ENCODE measurements at regions not wholly inside any gene's neighbourhood (a gene's known extent, or its start where the extent isn't known, plus 50 kb on each side); places are given as distances from the start of the nearest gene placed in this dataset.

DNA sequence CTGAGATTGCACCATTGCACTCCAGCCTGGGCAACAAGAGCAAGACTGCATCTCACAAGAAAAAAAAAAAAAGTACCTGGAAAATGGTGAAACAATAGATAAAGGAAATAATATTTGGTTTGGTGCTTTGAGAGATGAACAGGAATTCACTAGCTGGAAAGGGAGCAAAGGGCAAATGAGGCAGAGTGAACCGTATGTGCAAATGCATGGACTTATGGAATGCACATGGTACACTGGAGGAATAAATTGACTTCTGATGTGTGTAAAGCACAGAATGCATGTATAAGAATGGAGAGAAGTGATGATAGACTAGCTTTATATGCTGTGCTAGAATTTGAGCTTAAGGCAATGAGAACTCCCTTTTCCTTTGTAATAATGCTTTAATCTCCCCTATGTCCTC lies 413.3 kb downstream of the SPRY1 start:
- Histone ChIP-seq H3K9ac (ENCODE audit: low read depth, low read length, poor library complexity) (no peak overlapping the region), H2BK120ac (ENCODE audit: low read depth, low read length) (no peak overlapping the region), H2AFZ (ENCODE audit: low read length) (no peak overlapping the region), H3K27me3 (ENCODE audit: control insufficient read depth in 3 of 3, insufficient read depth in 3 of 3, low read depth in 1 of 3, low read length in 3 of 3) (no peaks in the 10 kb centered on the region), H3K36me3 (replicated peaks in 1 of 2; ENCODE audit: control insufficient read depth in 2 of 2, insufficient read depth in 2 of 2, low read length in 2 of 2) (no peaks in the 10 kb centered on the region), H3K4ac (ENCODE audit: low read length) (no peak overlapping the region), H3K79me1 (ENCODE audit: low read depth, low read length) (no peaks in the 10 kb centered on the region), H3K14ac (ENCODE audit: low read length) (no peak overlapping the region), H2BK12ac (ENCODE audit: low read length) (no peak overlapping the region), H4K8ac (ENCODE audit: low read depth, low read length) (no peak overlapping the region), H2AK5ac (ENCODE audit: low read depth, low read length) (no peak overlapping the region), H3K23ac (ENCODE audit: low read depth, low read length, poor library complexity) (no peak overlapping the region), H4K91ac (ENCODE audit: low read depth, low read length, poor library complexity) (no peak overlapping the region), H2BK5ac (ENCODE audit: low read length) (no peak overlapping the region), H2BK15ac (ENCODE audit: low read length) (no peak overlapping the region), H3K18ac (ENCODE audit: low read length) (no peak overlapping the region), H3K4me1 (ENCODE audit: control insufficient read depth in 2 of 2, insufficient read depth in 1 of 2, low read depth in 1 of 2, low read length in 2 of 2) (peaks cover 0 to 1% of the 10 kb centered on the region in 2 donors), H3K4me3 (ENCODE audit: low read length in 2 of 2) (no peak overlapping the region), H3K9me3 (replicated peaks in 1 of 2; ENCODE audit: control insufficient read depth in 2 of 2, insufficient read depth in 1 of 2, low read depth in 1 of 2, low read length in 2 of 2) (peaks cover 0 to 2% of the 10 kb centered on the region in 2 donors), H3K4me2 (ENCODE audit: insufficient read depth, low read length, poor library complexity, severe bottlenecking) (no peak overlapping the region), H3K27ac (replicated peaks; ENCODE audit: low read length) (no peak overlapping the region)
- no peak for DNase-seq (ENCODE audit: low spot score)
- no CpG with 5 or more reads among the region's 1 CpG for WGBS, 2 donors (ENCODE audit: extremely low coverage in 2 of 2, insufficient read length in 2 of 2, insufficient replicate concordance in 1 of 2)

DNA sequence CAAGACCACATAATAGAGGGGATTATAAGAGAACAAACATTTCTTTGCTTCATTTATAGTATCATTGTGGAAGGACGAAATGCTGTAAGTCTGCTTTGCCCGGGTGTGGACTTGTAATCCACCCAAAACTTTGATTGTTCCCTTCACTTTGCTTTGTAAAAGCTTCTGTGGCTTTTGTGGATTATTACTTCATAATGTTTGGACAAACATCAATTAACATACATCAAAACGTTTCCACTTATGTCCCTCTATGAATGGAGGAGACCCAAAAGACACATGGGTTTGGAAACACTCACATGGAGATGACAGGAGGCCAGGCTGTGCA lies 415.4 kb downstream of the SPRY1 start:
- Histone ChIP-seq H3K79me1 (ENCODE audit: low read depth, low read length) (no peaks in the 10 kb centered on the region), H2BK5ac (ENCODE audit: low read length) (no peak overlapping the region), H2BK12ac (ENCODE audit: low read length) (no peak overlapping the region), H3K4me2 (ENCODE audit: insufficient read depth, low read length, poor library complexity, severe bottlenecking) (no peak overlapping the region), H4K8ac (ENCODE audit: low read depth, low read length) (no peak overlapping the region), H3K23ac (ENCODE audit: low read depth, low read length, poor library complexity) (no peak overlapping the region), H2AK5ac (ENCODE audit: low read depth, low read length) (no peak overlapping the region), H3K4ac (ENCODE audit: low read length) (no peak overlapping the region), H2AFZ (ENCODE audit: low read length) (no peak overlapping the region), H4K91ac (ENCODE audit: low read depth, low read length, poor library complexity) (no peak overlapping the region), H3K4me1 (ENCODE audit: control insufficient read depth in 2 of 2, insufficient read depth in 1 of 2, low read depth in 1 of 2, low read length in 2 of 2) (peaks cover 0 to 1% of the 10 kb centered on the region in 2 donors), H3K4me3 (ENCODE audit: low read length in 2 of 2) (no peak overlapping the region), H2BK15ac (ENCODE audit: low read length) (no peak overlapping the region), H3K9ac (ENCODE audit: low read depth, low read length, poor library complexity) (no peak overlapping the region), H3K18ac (ENCODE audit: low read length) (no peak overlapping the region), H3K36me3 (replicated peaks in 1 of 2; ENCODE audit: control insufficient read depth in 2 of 2, insufficient read depth in 2 of 2, low read length in 2 of 2) (no peaks in the 10 kb centered on the region), H3K27me3 (ENCODE audit: control insufficient read depth in 3 of 3, insufficient read depth in 3 of 3, low read depth in 1 of 3, low read length in 3 of 3) (no peaks in the 10 kb centered on the region), H3K27ac (replicated peaks; ENCODE audit: low read length) (no peak overlapping the region), H2BK120ac (ENCODE audit: low read depth, low read length) (no peak overlapping the region), H3K14ac (ENCODE audit: low read length) (no peak overlapping the region), H3K9me3 (replicated peaks in 1 of 2; ENCODE audit: control insufficient read depth in 2 of 2, insufficient read depth in 1 of 2, low read depth in 1 of 2, low read length in 2 of 2) (peaks cover 0 to 3% of the 10 kb centered on the region in 2 donors)
- no CpG with 5 or more reads among the region's 3 CpGs for WGBS, 2 donors (ENCODE audit: extremely low coverage in 2 of 2, insufficient read length in 2 of 2, insufficient replicate concordance in 1 of 2)
- DNase-seq (ENCODE audit: low spot score), result no peak

- no peak overlapping the region for H3K4ac ChIP-seq (ENCODE audit: low read length)
- H2AFZ ChIP-seq (ENCODE audit: low read length), result no peak overlapping the region
- H3K4me3 ChIP-seq (ENCODE audit: low read length in 2 of 2), result no peak overlapping the region
- peaks cover 0 to 1% of the 10 kb centered on the region in 2 donors for H3K4me1 ChIP-seq (ENCODE audit: control insufficient read depth in 2 of 2, insufficient read depth in 1 of 2, low read depth in 1 of 2, low read length in 2 of 2)
- no peak overlapping the region for H3K23ac ChIP-seq (ENCODE audit: low read depth, low read length, poor library complexity)
- H3K27me3 ChIP-seq (ENCODE audit: control insufficient read depth in 3 of 3, insufficient read depth in 3 of 3, low read depth in 1 of 3, low read length in 3 of 3), result no peaks in the 10 kb centered on the region
- H3K9ac ChIP-seq (ENCODE audit: low read depth, low read length, poor library complexity), result no peak overlapping the region
- H4K8ac ChIP-seq (ENCODE audit: low read depth, low read length), result no peak overlapping the region
- H3K79me1 ChIP-seq (ENCODE audit: low read depth, low read length), result no peaks in the 10 kb centered on the region
- no peak overlapping the region for H2AK5ac ChIP-seq (ENCODE audit: low read depth, low read length)
- no peak overlapping the region for H3K18ac ChIP-seq (ENCODE audit: low read length)
- DNase-seq (ENCODE audit: low spot score), result no peak
- H4K91ac ChIP-seq (ENCODE audit: low read depth, low read length, poor library complexity), result no peak overlapping the region
- H2BK5ac ChIP-seq (ENCODE audit: low read length), result no peak overlapping the region
- H3K4me2 ChIP-seq (ENCODE audit: insufficient read depth, low read length, poor library complexity, severe bottlenecking), result no peak overlapping the region
- H3K27ac ChIP-seq (replicated peaks; ENCODE audit: low read length), result no peak overlapping the region
- WGBS, 2 donors (ENCODE audit: extremely low coverage in 2 of 2, insufficient read length in 2 of 2, insufficient replicate concordance in 1 of 2), result no CpG with 5 or more reads among the region's 2 CpGs
- H2BK120ac ChIP-seq (ENCODE audit: low read depth, low read length), result no peak overlapping the region
- H3K14ac ChIP-seq (ENCODE audit: low read length), result no peak overlapping the region
- H3K9me3 ChIP-seq (replicated peaks in 1 of 2; ENCODE audit: control insufficient read depth in 2 of 2, insufficient read depth in 1 of 2, low read depth in 1 of 2, low read length in 2 of 2), result peaks cover 0 to 6% of the 10 kb centered on the region in 2 donors
- no peak overlapping the region for H2BK12ac ChIP-seq (ENCODE audit: low read length)
- H3K36me3 ChIP-seq (replicated peaks in 1 of 2; ENCODE audit: control insufficient read depth in 2 of 2, insufficient read depth in 2 of 2, low read length in 2 of 2), result no peaks in the 10 kb centered on the region
- H2BK15ac ChIP-seq (ENCODE audit: low read length), result no peak overlapping the region
These were observed 417.3 kb downstream of the SPRY1 start for GRCh38 chr4:123813901-123814300.

- H3K9ac ChIP-seq (ENCODE audit: low read depth, low read length, poor library complexity), result no peak overlapping the region
- no peak overlapping the region for H3K27ac ChIP-seq (replicated peaks; ENCODE audit: low read length)
- no peaks in the 10 kb centered on the region for H3K27me3 ChIP-seq (ENCODE audit: control insufficient read depth in 3 of 3, insufficient read depth in 3 of 3, low read depth in 1 of 3, low read length in 3 of 3)
- no peak for DNase-seq (ENCODE audit: low spot score)
- no peak overlapping the region for H3K23ac ChIP-seq (ENCODE audit: low read depth, low read length, poor library complexity)
- peaks cover 0 to 10% of the 10 kb centered on the region in 2 donors for H3K9me3 ChIP-seq (replicated peaks in 1 of 2; ENCODE audit: control insufficient read depth in 2 of 2, insufficient read depth in 1 of 2, low read depth in 1 of 2, low read length in 2 of 2)
- no peak overlapping the region for H2BK12ac ChIP-seq (ENCODE audit: low read length)
- H3K4ac ChIP-seq (ENCODE audit: low read length), result no peak overlapping the region
- no peak overlapping the region for H4K8ac ChIP-seq (ENCODE audit: low read depth, low read length)
- no peak overlapping the region for H2AFZ ChIP-seq (ENCODE audit: low read length)
- H3K18ac ChIP-seq (ENCODE audit: low read length), result no peak overlapping the region
- no peak overlapping the region for H3K4me3 ChIP-seq (ENCODE audit: low read length in 2 of 2)
- no peak overlapping the region for H2BK15ac ChIP-seq (ENCODE audit: low read length)
- H2BK5ac ChIP-seq (ENCODE audit: low read length), result no peak overlapping the region
- no peak overlapping the region for H4K91ac ChIP-seq (ENCODE audit: low read depth, low read length, poor library complexity)
- H3K36me3 ChIP-seq (replicated peaks in 1 of 2; ENCODE audit: control insufficient read depth in 2 of 2, insufficient read depth in 2 of 2, low read length in 2 of 2), result no peaks in the 10 kb centered on the region
- H2AK5ac ChIP-seq (ENCODE audit: low read depth, low read length), result no peak overlapping the region
- H2BK120ac ChIP-seq (ENCODE audit: low read depth, low read length), result no peak overlapping the region
- no peak overlapping the region for H3K4me2 ChIP-seq (ENCODE audit: insufficient read depth, low read length, poor library complexity, severe bottlenecking)
- H3K14ac ChIP-seq (ENCODE audit: low read length), result no peak overlapping the region
- no CpG with 5 or more reads among the region's 2 CpGs for WGBS, 2 donors (ENCODE audit: extremely low coverage in 2 of 2, insufficient read length in 2 of 2, insufficient replicate concordance in 1 of 2)
- peaks cover 0 to 2% of the 10 kb centered on the region in 2 donors for H3K4me1 ChIP-seq (ENCODE audit: control insufficient read depth in 2 of 2, insufficient read depth in 1 of 2, low read depth in 1 of 2, low read length in 2 of 2)
- H3K79me1 ChIP-seq (ENCODE audit: low read depth, low read length), result no peaks in the 10 kb centered on the region
These were observed 419.9 kb downstream of the SPRY1 start for GRCh38 chr4:123816462-123816861.
